ENCODE measurements at regions not wholly inside any gene's neighbourhood (a gene's known extent, or its start where the extent isn't known, plus 50 kb on each side); places are given as distances from the start of the nearest gene placed in this dataset.

DNA sequence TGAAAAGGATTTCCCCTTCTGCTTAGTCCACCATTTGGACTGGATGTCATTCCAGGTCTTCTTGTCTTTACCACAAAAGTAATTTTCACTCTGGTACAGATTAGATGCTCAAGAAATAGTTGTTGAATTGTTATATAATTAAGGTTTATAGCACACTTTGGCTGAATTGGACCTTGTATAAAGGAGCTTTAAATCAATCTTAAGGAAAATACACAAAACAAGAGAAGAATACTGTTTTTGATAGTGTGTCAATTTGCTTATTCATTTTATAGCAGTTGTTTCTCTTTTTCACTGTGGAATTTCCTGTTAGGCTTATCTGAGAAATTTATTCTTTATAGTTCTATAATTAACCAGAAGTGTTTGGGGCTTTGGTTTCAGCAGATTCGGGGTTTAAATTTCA is 62.7 kb upstream of the TDRD3 start:
- TF ChIP-seq ZNF263 (CRISPR knock-in tag; IDR thresholded peaks at IDR 0.05; ENCODE audit: low read depth) (no peak), CTCF (IDR thresholded peaks at IDR 0.05) (no peak), SP1 (CRISPR knock-in tag; conservative IDR thresholded peaks at IDR 0.05) (no peak), CREM (CRISPR knock-in tag; IDR thresholded peaks at IDR 0.05) (no peak)
- TF ChIP-seq, protein P1, sequence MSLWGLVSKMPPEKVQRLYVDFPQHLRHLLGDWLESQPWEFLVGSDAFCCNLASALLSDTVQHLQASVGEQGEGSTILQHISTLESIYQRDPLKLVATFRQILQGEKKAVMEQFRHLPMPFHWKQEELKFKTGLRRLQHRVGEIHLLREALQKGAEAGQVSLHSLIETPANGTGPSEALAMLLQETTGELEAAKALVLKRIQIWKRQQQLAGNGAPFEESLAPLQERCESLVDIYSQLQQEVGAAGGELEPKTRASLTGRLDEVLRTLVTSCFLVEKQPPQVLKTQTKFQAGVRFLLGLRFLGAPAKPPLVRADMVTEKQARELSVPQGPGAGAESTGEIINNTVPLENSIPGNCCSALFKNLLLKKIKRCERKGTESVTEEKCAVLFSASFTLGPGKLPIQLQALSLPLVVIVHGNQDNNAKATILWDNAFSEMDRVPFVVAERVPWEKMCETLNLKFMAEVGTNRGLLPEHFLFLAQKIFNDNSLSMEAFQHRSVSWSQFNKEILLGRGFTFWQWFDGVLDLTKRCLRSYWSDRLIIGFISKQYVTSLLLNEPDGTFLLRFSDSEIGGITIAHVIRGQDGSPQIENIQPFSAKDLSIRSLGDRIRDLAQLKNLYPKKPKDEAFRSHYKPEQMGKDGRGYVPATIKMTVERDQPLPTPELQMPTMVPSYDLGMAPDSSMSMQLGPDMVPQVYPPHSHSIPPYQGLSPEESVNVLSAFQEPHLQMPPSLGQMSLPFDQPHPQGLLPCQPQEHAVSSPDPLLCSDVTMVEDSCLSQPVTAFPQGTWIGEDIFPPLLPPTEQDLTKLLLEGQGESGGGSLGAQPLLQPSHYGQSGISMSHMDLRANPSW (CRISPR knock-in tag; conservative IDR thresholded peaks at IDR 0.05; ENCODE audit: low read depth): no peak
